ENCODE measurements at regions not wholly inside any gene's neighbourhood (a gene's known extent, or its start where the extent isn't known, plus 50 kb on each side); places are given as distances from the start of the nearest gene placed in this dataset.

- TF ChIP-seq CTCF (IDR thresholded peaks at IDR 0.05; ENCODE audit: unreplicated experiment) = no peak
- Mint-ChIP-seq H3K4me3 (ENCODE audit: unreplicated experiment) (no peak overlapping the region), H3K36me3 (ENCODE audit: low read depth, unreplicated experiment) (peaks cover 1% of the 10 kb centered on the region), H3K27ac (ENCODE audit: unreplicated experiment) (no peak overlapping the region), H3K27me3 (ENCODE audit: unreplicated experiment) (peaks cover 3% of the 10 kb centered on the region), H3K4me1 (ENCODE audit: unreplicated experiment) (peaks cover 23% of the 10 kb centered on the region), H3K9me3 (ENCODE audit: unreplicated experiment) (no peaks in the 10 kb centered on the region)
- DNase-seq (ENCODE audit: low spot score) = no peak
Measured at GRCh38 chr11:122046846-122047245, 69.2 kb downstream of the BLID start.

- Mint-ChIP-seq H3K27me3 (ENCODE audit: unreplicated experiment) (peaks cover 3% of the 10 kb centered on the region), H3K4me1 (ENCODE audit: unreplicated experiment) (peaks cover 21% of the 10 kb centered on the region)
- no peak for TF ChIP-seq CTCF (IDR thresholded peaks at IDR 0.05; ENCODE audit: unreplicated experiment)
Measured at GRCh38 chr11:122046438-122046837, 69.6 kb downstream of the BLID start.

GRCh38 chr11:122045181-122045586 lies 70.8 kb downstream of the BLID start:
- H3K36me3 Mint-ChIP-seq (ENCODE audit: low read depth, unreplicated experiment) = no peaks in the 10 kb centered on the region
- DNase-seq (ENCODE audit: low spot score) = no peak
- H3K27me3 Mint-ChIP-seq (ENCODE audit: unreplicated experiment) = no peaks in the 10 kb centered on the region
- no peak for TF ChIP-seq CTCF (IDR thresholded peaks at IDR 0.05; ENCODE audit: unreplicated experiment)
- no peak overlapping the region for H3K4me3 Mint-ChIP-seq (ENCODE audit: unreplicated experiment)
- no peak overlapping the region for H3K27ac Mint-ChIP-seq (ENCODE audit: unreplicated experiment)
- no peaks in the 10 kb centered on the region for H3K9me3 Mint-ChIP-seq (ENCODE audit: unreplicated experiment)
- peaks cover 17% of the 10 kb centered on the region for H3K4me1 Mint-ChIP-seq (ENCODE audit: unreplicated experiment)

More at GRCh38 chr11:122046438-122046837, 69.6 kb downstream of the BLID start:
- no peaks in the 10 kb centered on the region for H3K9me3 Mint-ChIP-seq (ENCODE audit: unreplicated experiment)
- no peak overlapping the region for H3K27ac Mint-ChIP-seq (ENCODE audit: unreplicated experiment)
- H3K4me3 Mint-ChIP-seq (ENCODE audit: unreplicated experiment) = no peak overlapping the region
- DNase-seq (ENCODE audit: low spot score) = no peak
- H3K36me3 Mint-ChIP-seq (ENCODE audit: low read depth, unreplicated experiment) = no peaks in the 10 kb centered on the region

- Mint-ChIP-seq H3K36me3 (ENCODE audit: low read depth, unreplicated experiment) (no peaks in the 10 kb centered on the region), H3K4me3 (ENCODE audit: unreplicated experiment) (no peak overlapping the region), H3K9me3 (ENCODE audit: unreplicated experiment) (no peaks in the 10 kb centered on the region), H3K4me1 (ENCODE audit: unreplicated experiment) (peaks cover 13% of the 10 kb centered on the region), H3K27ac (ENCODE audit: unreplicated experiment) (no peak overlapping the region), H3K27me3 (ENCODE audit: unreplicated experiment) (no peaks in the 10 kb centered on the region)
- no peak for TF ChIP-seq CTCF (IDR thresholded peaks at IDR 0.05; ENCODE audit: unreplicated experiment)
- DNase-seq (ENCODE audit: low spot score) = no peak
Measured at GRCh38 chr11:122044086-122044485, 71.9 kb downstream of the BLID start.

- DNase-seq (ENCODE audit: low spot score) = no peak
- TF ChIP-seq CTCF (IDR thresholded peaks at IDR 0.05; ENCODE audit: unreplicated experiment) = no peak
- no peaks in the 10 kb centered on the region for H3K9me3 Mint-ChIP-seq (ENCODE audit: unreplicated experiment)
- peaks cover 15% of the 10 kb centered on the region for H3K4me1 Mint-ChIP-seq (ENCODE audit: unreplicated experiment)
- no peaks in the 10 kb centered on the region for H3K36me3 Mint-ChIP-seq (ENCODE audit: low read depth, unreplicated experiment)
- H3K27ac Mint-ChIP-seq (ENCODE audit: unreplicated experiment) = no peak overlapping the region
- no peak overlapping the region for H3K4me3 Mint-ChIP-seq (ENCODE audit: unreplicated experiment)
- H3K27me3 Mint-ChIP-seq (ENCODE audit: unreplicated experiment) = no peaks in the 10 kb centered on the region
Measured at GRCh38 chr11:122042981-122043380, 73.0 kb downstream of the BLID start.
